Left ventricle myocardium inferior (tissue), 1 donor: ENCODE measurements at regions not wholly inside any gene's neighbourhood (a gene's known extent, or its start where the extent isn't known, plus 50 kb on each side); places are given as distances from the start of the nearest gene placed in this dataset.
A peak's percentile ranks its signal among the peaks of the same experiment; 100 is the strongest.

ENCODE experiments used
- DNase-seq: peaks from one replicate; pipeline ENCODE4 v3.0.0-alpha.2; 2020
- H3K27ac ChIP-seq: fragments of 200-600 bp; replicated peaks from 2 replicates; pipeline ENCODE4 v1.8.0; 2021
- H3K27me3 ChIP-seq: fragments of 200-600 bp; 2 replicates; pipeline ENCODE4 v1.8.0; 2021; ENCODE audit warnings: low read depth
- H3K36me3 ChIP-seq: fragments of 200-600 bp; 2 replicates; pipeline ENCODE4 v1.8.0; 2021
- H3K4me1 ChIP-seq: fragments of 200-600 bp; 2 replicates; pipeline ENCODE4 v1.8.0; 2021
- H3K4me3 ChIP-seq: fragments of 200-600 bp; 2 replicates; pipeline ENCODE4 v1.8.0; 2021; ENCODE audit warnings: mild to moderate bottlenecking, moderate library complexity
- H3K9me3 ChIP-seq: fragments of 200-600 bp; replicated peaks from 2 replicates; pipeline ENCODE4 v1.8.0; 2021
- intact Hi-C: fragments of 100-400 bp; cut with micrococcal nuclease; formaldehyde crosslinking; loops from one replicate; pipeline ENCODE4 v1.11.0; 2022
- TF ChIP-seq, protein P1 (sequence below): fragments of 200-600 bp; IDR thresholded peaks from 2 replicates; pipeline ENCODE4 v1.8.0; 2021; ENCODE audit warnings: antibody characterized with exemption, mild to moderate bottlenecking, borderline replicate concordance
- donor health status: DM: no; HTN: yes; CAD: no; lungs with severe emphysema.

DNA sequence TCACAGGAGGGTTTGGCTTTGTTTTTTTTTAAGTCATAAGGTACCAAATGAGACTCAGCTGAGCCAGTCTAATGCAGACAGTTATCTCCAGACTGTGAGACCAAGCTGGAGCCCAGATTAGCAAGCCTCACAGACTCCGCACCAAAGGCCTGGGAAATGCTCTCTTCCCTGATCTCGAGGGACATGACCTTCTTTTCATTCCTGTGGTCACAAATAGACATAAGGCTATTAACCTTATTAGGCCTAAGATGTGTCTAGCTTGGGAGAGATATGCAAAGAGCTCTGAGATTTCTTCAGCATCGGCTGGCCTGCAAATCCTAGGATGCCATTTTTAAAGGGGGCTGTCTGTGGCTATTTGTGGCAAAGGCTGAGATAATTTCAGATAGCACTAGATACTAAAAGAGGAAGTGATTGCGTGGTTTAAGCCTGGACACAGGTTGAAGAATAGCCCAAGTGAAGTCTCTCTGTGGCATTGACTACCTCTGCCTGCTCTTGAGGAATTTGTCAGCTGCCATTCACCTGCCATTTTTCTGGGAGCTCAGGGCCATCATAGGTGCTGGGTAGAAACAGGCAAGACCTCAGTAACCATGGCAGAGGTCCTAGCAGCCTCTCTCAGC, 301.3 kb downstream of the SIPA1L2 start:
- H3K4me3 ChIP-seq: no peak overlapping the region
- no peak for DNase-seq

GRCh38 chr1:232327899-232328298, 302.0 kb downstream of the SIPA1L2 start:
- no peak for DNase-seq
- peaks cover 26% of the 10 kb centered on the region for H3K4me1 ChIP-seq
- H3K27ac ChIP-seq: peak overlapping the region; percentile 38
- no peaks in the 10 kb centered on the region for H3K36me3 ChIP-seq
- intact Hi-C loops: no loop called here
- no peaks in the 10 kb centered on the region for H3K9me3 ChIP-seq
- TF ChIP-seq, protein P1, sequence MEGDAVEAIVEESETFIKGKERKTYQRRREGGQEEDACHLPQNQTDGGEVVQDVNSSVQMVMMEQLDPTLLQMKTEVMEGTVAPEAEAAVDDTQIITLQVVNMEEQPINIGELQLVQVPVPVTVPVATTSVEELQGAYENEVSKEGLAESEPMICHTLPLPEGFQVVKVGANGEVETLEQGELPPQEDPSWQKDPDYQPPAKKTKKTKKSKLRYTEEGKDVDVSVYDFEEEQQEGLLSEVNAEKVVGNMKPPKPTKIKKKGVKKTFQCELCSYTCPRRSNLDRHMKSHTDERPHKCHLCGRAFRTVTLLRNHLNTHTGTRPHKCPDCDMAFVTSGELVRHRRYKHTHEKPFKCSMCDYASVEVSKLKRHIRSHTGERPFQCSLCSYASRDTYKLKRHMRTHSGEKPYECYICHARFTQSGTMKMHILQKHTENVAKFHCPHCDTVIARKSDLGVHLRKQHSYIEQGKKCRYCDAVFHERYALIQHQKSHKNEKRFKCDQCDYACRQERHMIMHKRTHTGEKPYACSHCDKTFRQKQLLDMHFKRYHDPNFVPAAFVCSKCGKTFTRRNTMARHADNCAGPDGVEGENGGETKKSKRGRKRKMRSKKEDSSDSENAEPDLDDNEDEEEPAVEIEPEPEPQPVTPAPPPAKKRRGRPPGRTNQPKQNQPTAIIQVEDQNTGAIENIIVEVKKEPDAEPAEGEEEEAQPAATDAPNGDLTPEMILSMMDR: no peak
- H3K4me3 ChIP-seq: no peak overlapping the region
- H3K27me3 ChIP-seq: no peaks in the 10 kb centered on the region

More for the DNA sequence above, 301.3 kb downstream of the SIPA1L2 start:
- TF ChIP-seq, protein P1: no peak
- Histone ChIP-seq H3K4me1 (peaks cover 33% of the 10 kb centered on the region), H3K9me3 (no peaks in the 10 kb centered on the region), H3K27me3 (no peaks in the 10 kb centered on the region), H3K36me3 (no peaks in the 10 kb centered on the region), H3K27ac (peak overlapping the region; percentile 38)
- intact Hi-C loops: no loop called here

GRCh38 chr1:232327269-232327668, 302.7 kb downstream of the SIPA1L2 start:
- Histone ChIP-seq H3K27me3 (no peaks in the 10 kb centered on the region), H3K9me3 (no peaks in the 10 kb centered on the region), H3K4me1 (peaks cover 26% of the 10 kb centered on the region), H3K4me3 (no peak overlapping the region), H3K36me3 (no peaks in the 10 kb centered on the region), H3K27ac (no peak overlapping the region)
- TF ChIP-seq, protein P1: no peak
- DNase-seq: no peak
- intact Hi-C loops: no loop called here

DNA sequence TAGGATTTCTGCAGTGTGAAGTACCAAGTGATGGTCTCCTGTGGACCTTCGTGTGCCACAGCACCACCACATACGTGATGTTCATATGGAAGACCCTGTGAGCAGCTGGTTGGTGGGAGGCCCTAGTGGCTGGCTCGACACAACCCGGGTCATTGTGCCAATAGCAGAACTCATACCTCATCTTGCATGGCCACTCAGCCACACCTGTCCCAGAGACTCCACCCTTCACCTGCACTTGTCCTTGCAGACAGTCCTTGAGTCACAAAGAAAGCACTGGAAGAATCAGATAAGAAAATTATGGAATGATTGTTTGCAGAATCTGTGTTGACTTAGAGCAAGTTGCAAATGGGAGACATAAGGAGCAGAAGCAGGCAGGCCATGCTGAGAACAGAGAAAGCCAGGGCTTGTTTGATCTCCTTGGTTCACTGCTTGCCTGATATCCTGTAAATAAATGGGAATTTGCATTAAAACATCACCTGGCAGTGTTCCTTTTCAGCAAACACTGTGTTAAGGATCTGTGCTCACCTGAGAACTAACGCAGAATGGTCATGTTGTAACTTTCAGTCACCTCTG, 307.7 kb downstream of the SIPA1L2 start:
- TF ChIP-seq, protein P1: no peak
- Histone ChIP-seq H3K27me3 (no peaks in the 10 kb centered on the region), H3K27ac (no peak overlapping the region), H3K4me1 (peaks cover 12% of the 10 kb centered on the region), H3K4me3 (no peak overlapping the region), H3K36me3 (no peaks in the 10 kb centered on the region), H3K9me3 (peaks cover 9% of the 10 kb centered on the region)
- intact Hi-C loops: loop anchor here (5.0 kb wide), 1 partner anchor 125 kb away; no protein-coding TSS in a partner anchor
- no peak for DNase-seq

- H3K4me3 ChIP-seq: peak overlapping the region; percentile 2
- H3K27me3 ChIP-seq: no peaks in the 10 kb centered on the region
- no peak for DNase-seq
- H3K27ac ChIP-seq: peak overlapping the region; percentile 93
- peaks cover 12% of the 10 kb centered on the region for H3K4me1 ChIP-seq
- TF ChIP-seq, protein P1: no peak
- H3K9me3 ChIP-seq: peaks cover 9% of the 10 kb centered on the region
- no peaks in the 10 kb centered on the region for H3K36me3 ChIP-seq
- intact Hi-C loops: loop anchor here (5.0 kb wide), 1 partner anchor 128 kb away; no protein-coding TSS in a partner anchor
Measured at GRCh38 chr1:232319518-232320210, 310.3 kb downstream of the SIPA1L2 start.
